ENCODE measurements at regions not wholly inside any gene's neighbourhood (a gene's known extent, or its start where the extent isn't known, plus 50 kb on each side); places are given as distances from the start of the nearest gene placed in this dataset.

DNA sequence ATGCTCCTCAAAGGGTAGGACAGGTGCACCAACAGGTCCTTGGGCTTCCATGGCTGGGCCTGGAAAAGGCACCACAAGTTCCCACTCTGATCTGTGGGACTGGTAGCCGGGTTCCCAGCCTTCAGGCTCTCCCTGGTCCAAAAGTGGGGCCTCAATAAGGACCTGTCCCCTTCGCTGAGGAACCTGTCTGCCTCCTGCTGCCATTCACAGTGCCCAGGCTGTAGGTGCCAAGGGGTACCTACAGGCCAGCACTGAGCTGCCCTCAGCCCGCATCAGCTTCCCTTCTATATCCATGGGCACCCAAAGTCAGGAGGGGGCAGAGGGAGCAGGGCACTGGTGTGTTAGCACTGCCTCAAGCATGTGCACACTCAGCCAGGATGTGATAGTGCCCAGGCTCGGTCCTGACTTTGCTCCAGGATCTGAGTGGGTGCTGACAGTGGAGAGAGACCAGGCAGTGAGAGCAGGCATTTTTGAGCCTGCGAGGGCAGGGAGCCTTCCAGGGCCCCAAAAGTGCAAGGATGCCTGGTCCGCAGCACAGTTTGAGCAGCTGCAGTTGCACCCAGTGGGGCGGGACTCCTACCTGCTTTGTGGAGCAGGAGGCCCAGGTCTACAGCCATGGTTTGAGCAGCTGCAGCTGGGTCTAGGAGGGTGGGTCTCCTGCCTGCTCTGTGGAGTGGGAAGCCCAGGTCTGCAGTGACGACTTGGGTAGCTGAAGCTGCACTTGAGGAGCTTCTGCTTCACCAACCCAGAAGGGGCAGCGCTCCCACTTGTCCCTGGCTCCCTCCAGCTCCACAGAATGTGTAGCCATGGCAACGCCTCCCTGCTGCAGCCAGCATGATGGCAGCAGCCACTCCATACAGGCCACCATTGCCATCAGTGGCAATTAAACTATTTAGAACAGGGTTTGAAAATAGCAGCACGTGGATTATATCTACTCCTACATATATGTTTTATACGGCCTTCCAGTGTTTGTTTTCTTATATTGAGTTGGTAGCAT, 376.4 kb downstream of the KCTD8 start:
- intact Hi-C loops (cut with micrococcal nuclease; ENCODE audit: unreplicated experiment), result no loop called here
- Histone ChIP-seq H3K4me3 (ENCODE audit: low read depth, low read length, poor library complexity, severe bottlenecking) (no peak overlapping the region), H3K27me3 (replicated peaks; ENCODE audit: insufficient read depth, low read depth, low read length, poor library complexity) (no peaks in the 10 kb centered on the region), H3K9me3 (ENCODE audit: low read depth, low read length, poor library complexity, severe bottlenecking) (peaks cover 40% of the 10 kb centered on the region), H3K4me1 (ENCODE audit: insufficient read depth, low read length, poor library complexity, severe bottlenecking) (no peaks in the 10 kb centered on the region), H3K36me3 (ENCODE audit: insufficient read depth, low read length, poor library complexity, severe bottlenecking) (no peaks in the 10 kb centered on the region), H3K27ac (ENCODE audit: low read depth, low read length, poor library complexity, severe bottlenecking) (no peak overlapping the region)
- TF ChIP-seq, protein P1, sequence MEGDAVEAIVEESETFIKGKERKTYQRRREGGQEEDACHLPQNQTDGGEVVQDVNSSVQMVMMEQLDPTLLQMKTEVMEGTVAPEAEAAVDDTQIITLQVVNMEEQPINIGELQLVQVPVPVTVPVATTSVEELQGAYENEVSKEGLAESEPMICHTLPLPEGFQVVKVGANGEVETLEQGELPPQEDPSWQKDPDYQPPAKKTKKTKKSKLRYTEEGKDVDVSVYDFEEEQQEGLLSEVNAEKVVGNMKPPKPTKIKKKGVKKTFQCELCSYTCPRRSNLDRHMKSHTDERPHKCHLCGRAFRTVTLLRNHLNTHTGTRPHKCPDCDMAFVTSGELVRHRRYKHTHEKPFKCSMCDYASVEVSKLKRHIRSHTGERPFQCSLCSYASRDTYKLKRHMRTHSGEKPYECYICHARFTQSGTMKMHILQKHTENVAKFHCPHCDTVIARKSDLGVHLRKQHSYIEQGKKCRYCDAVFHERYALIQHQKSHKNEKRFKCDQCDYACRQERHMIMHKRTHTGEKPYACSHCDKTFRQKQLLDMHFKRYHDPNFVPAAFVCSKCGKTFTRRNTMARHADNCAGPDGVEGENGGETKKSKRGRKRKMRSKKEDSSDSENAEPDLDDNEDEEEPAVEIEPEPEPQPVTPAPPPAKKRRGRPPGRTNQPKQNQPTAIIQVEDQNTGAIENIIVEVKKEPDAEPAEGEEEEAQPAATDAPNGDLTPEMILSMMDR (conservative IDR thresholded peaks at IDR 0.05; ENCODE audit: low read depth, low read length), result no peak
- TF ChIP-seq EZH2 (IDR thresholded peaks at IDR 0.05; ENCODE audit: borderline replicate concordance, low read depth, low read length, poor library complexity, severe bottlenecking), result no peak
- CTCF ChIA-PET, result no interaction called here
- POLR2A ChIA-PET (ENCODE audit: low non-redundant PET), result no interaction called here
- no peak for DNase-seq (ENCODE audit: low spot score)
- BruUV-seq (replicated peaks), result no TSS peak

DNA sequence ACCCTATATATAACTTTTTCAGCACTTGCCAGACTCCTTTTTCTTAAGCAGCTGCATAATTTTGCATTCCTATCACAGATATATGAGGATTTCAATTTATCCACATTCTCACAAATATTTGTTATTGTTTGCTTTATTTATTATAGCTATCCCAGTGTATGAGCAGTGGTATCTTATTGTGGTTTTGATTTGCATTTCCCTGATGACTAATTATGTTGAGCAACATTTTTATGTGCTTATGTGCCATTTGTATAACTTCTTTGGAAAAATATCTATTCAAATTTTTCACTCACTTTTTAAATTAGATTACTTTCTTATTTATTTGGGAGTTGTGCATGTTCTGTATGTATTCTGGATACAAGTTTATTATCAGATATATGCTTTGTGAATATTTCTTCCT, 361.9 kb downstream of the KCTD8 start:
- POLR2A ChIA-PET (ENCODE audit: low non-redundant PET), result no interaction called here
- Histone ChIP-seq H3K27me3 (replicated peaks; ENCODE audit: insufficient read depth, low read depth, low read length, poor library complexity) (no peaks in the 10 kb centered on the region), H3K9me3 (ENCODE audit: low read depth, low read length, poor library complexity, severe bottlenecking) (peaks cover 59% of the 10 kb centered on the region), H3K4me1 (ENCODE audit: insufficient read depth, low read length, poor library complexity, severe bottlenecking) (no peaks in the 10 kb centered on the region), H3K36me3 (ENCODE audit: insufficient read depth, low read length, poor library complexity, severe bottlenecking) (no peaks in the 10 kb centered on the region), H3K4me3 (ENCODE audit: low read depth, low read length, poor library complexity, severe bottlenecking) (no peak overlapping the region), H3K27ac (ENCODE audit: low read depth, low read length, poor library complexity, severe bottlenecking) (no peak overlapping the region)
- DNase-seq (ENCODE audit: low spot score), result no peak
- intact Hi-C loops (cut with micrococcal nuclease; ENCODE audit: unreplicated experiment), result no loop called here
- no peak for TF ChIP-seq EZH2 (IDR thresholded peaks at IDR 0.05; ENCODE audit: borderline replicate concordance, low read depth, low read length, poor library complexity, severe bottlenecking)
- TF ChIP-seq, protein P1 (conservative IDR thresholded peaks at IDR 0.05; ENCODE audit: low read depth, low read length), result no peak
- no TSS peak for BruUV-seq (replicated peaks)
- CTCF ChIA-PET, result no interaction called here

DNA sequence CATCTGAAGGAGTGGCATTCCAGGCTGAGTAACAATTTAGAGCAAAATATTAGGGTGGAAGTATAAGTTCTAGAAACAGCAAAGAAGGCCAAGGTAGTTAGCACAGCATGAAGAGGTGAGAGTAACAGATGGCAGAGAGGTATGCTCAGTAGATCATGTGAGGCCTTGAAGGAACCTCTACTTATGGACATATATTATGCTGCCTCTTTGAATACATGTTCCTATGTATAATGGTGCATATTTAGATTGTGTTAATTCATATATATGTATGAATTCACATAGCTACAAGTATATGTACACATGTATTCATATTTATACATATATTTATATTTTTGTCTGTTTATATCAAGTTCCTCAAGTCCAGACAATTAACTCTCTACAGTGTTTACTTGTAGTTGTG, 355.2 kb downstream of the KCTD8 start:
- intact Hi-C loops (cut with micrococcal nuclease; ENCODE audit: unreplicated experiment), result no loop called here
- Histone ChIP-seq H3K36me3 (ENCODE audit: insufficient read depth, low read length, poor library complexity, severe bottlenecking) (no peaks in the 10 kb centered on the region), H3K4me1 (ENCODE audit: insufficient read depth, low read length, poor library complexity, severe bottlenecking) (no peaks in the 10 kb centered on the region), H3K27ac (ENCODE audit: low read depth, low read length, poor library complexity, severe bottlenecking) (no peak overlapping the region), H3K4me3 (ENCODE audit: low read depth, low read length, poor library complexity, severe bottlenecking) (no peak overlapping the region), H3K27me3 (replicated peaks; ENCODE audit: insufficient read depth, low read depth, low read length, poor library complexity) (no peaks in the 10 kb centered on the region), H3K9me3 (ENCODE audit: low read depth, low read length, poor library complexity, severe bottlenecking) (peaks cover 13% of the 10 kb centered on the region)
- TF ChIP-seq, protein P1 (conservative IDR thresholded peaks at IDR 0.05; ENCODE audit: low read depth, low read length), result no peak
- no peak for TF ChIP-seq EZH2 (IDR thresholded peaks at IDR 0.05; ENCODE audit: borderline replicate concordance, low read depth, low read length, poor library complexity, severe bottlenecking)
- ChIA-PET POLR2A (ENCODE audit: low non-redundant PET) (no interaction called here), CTCF (no interaction called here)
- no TSS peak for BruUV-seq (replicated peaks)
- DNase-seq (ENCODE audit: low spot score), result no peak
